ENCODE measurements at regions not wholly inside any gene's neighbourhood (a gene's known extent, or its start where the extent isn't known, plus 50 kb on each side); places are given as distances from the start of the nearest gene placed in this dataset.

DNA sequence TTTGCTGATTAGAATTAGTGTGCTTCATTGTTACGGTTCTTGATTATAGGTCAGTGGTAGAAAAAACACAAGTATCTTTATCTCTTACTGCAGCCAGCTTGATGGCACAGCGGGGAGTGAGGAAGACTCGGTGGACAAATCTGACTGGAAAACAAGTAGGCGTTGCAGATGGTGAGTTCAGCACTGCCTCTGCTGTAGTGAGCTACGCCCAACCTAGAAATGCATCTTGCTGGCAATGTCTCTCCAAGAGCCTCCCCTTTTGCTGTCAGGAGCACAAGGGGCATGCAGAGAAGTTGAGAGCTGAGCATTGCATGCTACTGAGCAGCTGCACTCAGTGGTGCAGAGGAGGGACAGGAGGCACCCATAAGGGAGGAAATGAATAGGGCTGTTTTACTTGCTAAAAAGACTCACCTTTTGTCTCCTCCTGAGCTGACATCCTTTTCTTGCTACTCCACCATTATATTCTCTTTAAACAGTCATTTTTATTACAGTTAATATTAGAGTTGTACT lies 977.3 kb upstream of the ACVR2A start:
- no peaks in the 10 kb centered on the region for H3K27me3 Mint-ChIP-seq
- no peaks in the 10 kb centered on the region for H3K36me3 ChIP-seq (replicated peaks in 1 of 2; ENCODE audit: control extremely low read depth in 1 of 2, control insufficient read depth in 1 of 2, extremely low read depth in 1 of 2, insufficient read depth in 2 of 2, low read length in 1 of 2)
- H3K27ac Mint-ChIP-seq = no peak overlapping the region
- no peak for ATAC-seq (ENCODE audit: low read depth)
- H3K9ac ChIP-seq (ENCODE audit: low read length) = no peak overlapping the region
- POLR2A ChIA-PET = no interaction called here
- H3K4me3 ChIP-seq (ENCODE audit: control extremely low read depth in 1 of 5, extremely low read depth in 1 of 5, insufficient read depth in 1 of 5, low read depth in 2 of 5, low read length in 4 of 5) = no peak overlapping the region
- TF ChIP-seq EZH2 (IDR thresholded peaks at IDR 0.05; ENCODE audit: borderline replicate concordance, insufficient read depth, low read depth, low read length, poor library complexity, severe bottlenecking) = no peak
- TF ChIP-seq, protein P1, sequence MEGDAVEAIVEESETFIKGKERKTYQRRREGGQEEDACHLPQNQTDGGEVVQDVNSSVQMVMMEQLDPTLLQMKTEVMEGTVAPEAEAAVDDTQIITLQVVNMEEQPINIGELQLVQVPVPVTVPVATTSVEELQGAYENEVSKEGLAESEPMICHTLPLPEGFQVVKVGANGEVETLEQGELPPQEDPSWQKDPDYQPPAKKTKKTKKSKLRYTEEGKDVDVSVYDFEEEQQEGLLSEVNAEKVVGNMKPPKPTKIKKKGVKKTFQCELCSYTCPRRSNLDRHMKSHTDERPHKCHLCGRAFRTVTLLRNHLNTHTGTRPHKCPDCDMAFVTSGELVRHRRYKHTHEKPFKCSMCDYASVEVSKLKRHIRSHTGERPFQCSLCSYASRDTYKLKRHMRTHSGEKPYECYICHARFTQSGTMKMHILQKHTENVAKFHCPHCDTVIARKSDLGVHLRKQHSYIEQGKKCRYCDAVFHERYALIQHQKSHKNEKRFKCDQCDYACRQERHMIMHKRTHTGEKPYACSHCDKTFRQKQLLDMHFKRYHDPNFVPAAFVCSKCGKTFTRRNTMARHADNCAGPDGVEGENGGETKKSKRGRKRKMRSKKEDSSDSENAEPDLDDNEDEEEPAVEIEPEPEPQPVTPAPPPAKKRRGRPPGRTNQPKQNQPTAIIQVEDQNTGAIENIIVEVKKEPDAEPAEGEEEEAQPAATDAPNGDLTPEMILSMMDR (IDR thresholded peaks at IDR 0.05) = no peak
- no peak overlapping the region for H3K27ac ChIP-seq (ENCODE audit: low read length in 2 of 2)
- H3K4me1 ChIP-seq (ENCODE audit: control insufficient read depth in 2 of 2, insufficient read depth in 2 of 2, low read length in 2 of 2) = no peaks in the 10 kb centered on the region
- no peaks in the 10 kb centered on the region for H3K27me3 ChIP-seq (replicated peaks in 1 of 4; ENCODE audit: control extremely low read depth in 1 of 4, control insufficient read depth in 3 of 4, insufficient read depth in 4 of 4, low read length in 3 of 4)
- H3K9me3 ChIP-seq (ENCODE audit: control extremely low read depth in 1 of 3, control insufficient read depth in 2 of 3, insufficient read depth in 1 of 3, low read length in 2 of 3) = peaks cover 0 to 4% (median 0%) of the 10 kb centered on the region in 3 donors
- H2AFZ ChIP-seq (ENCODE audit: insufficient read depth, low read depth, low read length, poor library complexity, severe bottlenecking) = no peak overlapping the region
- intact Hi-C loops (cut with micrococcal nuclease) = no loop called here
- H3K4me3 Mint-ChIP-seq = no peak overlapping the region
- no peaks in the 10 kb centered on the region for H4K20me1 ChIP-seq (ENCODE audit: control insufficient read depth, insufficient read depth, low read length, poor library complexity, severe bottlenecking)
- CTCF ChIA-PET = no interaction called here
- peaks cover 12% of the 10 kb centered on the region for H3K9me3 Mint-ChIP-seq (ENCODE audit: insufficient read depth)
- DNase-seq = no peak
- no peaks in the 10 kb centered on the region for H3K79me2 ChIP-seq (ENCODE audit: control insufficient read depth, insufficient read depth, low read length)
- no peak overlapping the region for H3K4me2 ChIP-seq (replicated peaks; ENCODE audit: low read depth, low read length, poor library complexity, severe bottlenecking)
- no peaks in the 10 kb centered on the region for H3K4me1 Mint-ChIP-seq
- WGBS (ENCODE audit: insufficient coverage) = 95% methylated on average over 5 of the region's 5 CpGs

DNA sequence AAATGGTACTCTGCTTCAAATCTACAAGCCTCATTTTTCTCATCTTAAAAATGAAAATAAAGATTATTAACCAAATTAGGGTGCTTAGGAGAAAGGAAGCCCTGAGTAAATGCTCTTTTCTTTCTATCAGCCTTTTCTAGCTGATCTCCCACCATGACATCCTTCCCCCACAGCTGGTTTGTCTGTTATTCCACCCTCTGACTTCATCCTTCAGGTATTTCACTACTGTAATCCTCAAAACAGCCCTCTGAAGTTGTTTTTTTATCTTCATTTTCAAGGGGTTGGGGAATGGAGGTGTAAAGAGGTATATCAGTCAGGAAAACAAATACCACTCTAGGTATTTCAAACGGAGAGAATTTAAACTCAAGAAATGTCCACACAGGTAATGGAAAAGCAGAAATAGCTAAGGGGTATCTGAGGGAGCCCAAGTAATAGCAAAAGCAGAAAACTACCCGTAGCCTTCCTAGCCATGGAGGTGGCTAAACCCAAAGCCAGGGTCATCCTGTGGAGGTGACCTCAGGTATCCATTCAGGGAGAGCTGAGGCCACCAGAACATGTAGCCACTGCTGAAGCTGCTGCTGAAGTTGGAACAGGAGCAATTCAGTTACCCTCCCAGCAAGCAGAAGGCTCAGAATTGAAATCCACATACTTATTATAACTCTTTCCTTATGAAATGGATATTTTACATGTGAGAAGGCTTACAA lies 990.9 kb upstream of the ACVR2A start:
- Histone ChIP-seq H4K20me1 (ENCODE audit: control insufficient read depth, insufficient read depth, low read length, poor library complexity, severe bottlenecking) (no peaks in the 10 kb centered on the region), H3K4me1 (ENCODE audit: control insufficient read depth in 2 of 2, insufficient read depth in 2 of 2, low read length in 2 of 2) (no peaks in the 10 kb centered on the region), H2AFZ (ENCODE audit: insufficient read depth, low read depth, low read length, poor library complexity, severe bottlenecking) (no peak overlapping the region), H3K4me3 (ENCODE audit: control extremely low read depth in 1 of 5, extremely low read depth in 1 of 5, insufficient read depth in 1 of 5, low read depth in 2 of 5, low read length in 4 of 5) (no peak overlapping the region), H3K79me2 (ENCODE audit: control insufficient read depth, insufficient read depth, low read length) (no peaks in the 10 kb centered on the region), H3K9ac (ENCODE audit: low read length) (no peak overlapping the region), H3K4me2 (replicated peaks; ENCODE audit: low read depth, low read length, poor library complexity, severe bottlenecking) (no peak overlapping the region), H3K9me3 (ENCODE audit: control extremely low read depth in 1 of 3, control insufficient read depth in 2 of 3, insufficient read depth in 1 of 3, low read length in 2 of 3) (no peaks in the 10 kb centered on the region), H3K27ac (ENCODE audit: low read length in 2 of 2) (no peak overlapping the region), H3K27me3 (replicated peaks in 1 of 4; ENCODE audit: control extremely low read depth in 1 of 4, control insufficient read depth in 3 of 4, insufficient read depth in 4 of 4, low read length in 3 of 4) (no peaks in the 10 kb centered on the region), H3K36me3 (replicated peaks in 1 of 2; ENCODE audit: control extremely low read depth in 1 of 2, control insufficient read depth in 1 of 2, extremely low read depth in 1 of 2, insufficient read depth in 2 of 2, low read length in 1 of 2) (no peaks in the 10 kb centered on the region)
- ChIA-PET CTCF (no interaction called here), POLR2A (no interaction called here)
- Mint-ChIP-seq H3K9me3 (ENCODE audit: insufficient read depth) (no peaks in the 10 kb centered on the region), H3K27ac (no peak overlapping the region), H3K4me3 (no peak overlapping the region), H3K27me3 (no peaks in the 10 kb centered on the region), H3K4me1 (no peaks in the 10 kb centered on the region)
- no peak for ATAC-seq (ENCODE audit: low read depth)
- DNase-seq = no peak
- intact Hi-C loops (cut with micrococcal nuclease) = no loop called here
- 83% methylated on average over 1 of the region's 2 CpGs for WGBS (ENCODE audit: insufficient coverage)
- TF ChIP-seq, protein P1 (IDR thresholded peaks at IDR 0.05) = no peak
- TF ChIP-seq EZH2 (IDR thresholded peaks at IDR 0.05; ENCODE audit: borderline replicate concordance, insufficient read depth, low read depth, low read length, poor library complexity, severe bottlenecking) = no peak
